ENCODE measurements at regions not wholly inside any gene's neighbourhood (a gene's known extent, or its start where the extent isn't known, plus 50 kb on each side); places are given as distances from the start of the nearest gene placed in this dataset.

DNA sequence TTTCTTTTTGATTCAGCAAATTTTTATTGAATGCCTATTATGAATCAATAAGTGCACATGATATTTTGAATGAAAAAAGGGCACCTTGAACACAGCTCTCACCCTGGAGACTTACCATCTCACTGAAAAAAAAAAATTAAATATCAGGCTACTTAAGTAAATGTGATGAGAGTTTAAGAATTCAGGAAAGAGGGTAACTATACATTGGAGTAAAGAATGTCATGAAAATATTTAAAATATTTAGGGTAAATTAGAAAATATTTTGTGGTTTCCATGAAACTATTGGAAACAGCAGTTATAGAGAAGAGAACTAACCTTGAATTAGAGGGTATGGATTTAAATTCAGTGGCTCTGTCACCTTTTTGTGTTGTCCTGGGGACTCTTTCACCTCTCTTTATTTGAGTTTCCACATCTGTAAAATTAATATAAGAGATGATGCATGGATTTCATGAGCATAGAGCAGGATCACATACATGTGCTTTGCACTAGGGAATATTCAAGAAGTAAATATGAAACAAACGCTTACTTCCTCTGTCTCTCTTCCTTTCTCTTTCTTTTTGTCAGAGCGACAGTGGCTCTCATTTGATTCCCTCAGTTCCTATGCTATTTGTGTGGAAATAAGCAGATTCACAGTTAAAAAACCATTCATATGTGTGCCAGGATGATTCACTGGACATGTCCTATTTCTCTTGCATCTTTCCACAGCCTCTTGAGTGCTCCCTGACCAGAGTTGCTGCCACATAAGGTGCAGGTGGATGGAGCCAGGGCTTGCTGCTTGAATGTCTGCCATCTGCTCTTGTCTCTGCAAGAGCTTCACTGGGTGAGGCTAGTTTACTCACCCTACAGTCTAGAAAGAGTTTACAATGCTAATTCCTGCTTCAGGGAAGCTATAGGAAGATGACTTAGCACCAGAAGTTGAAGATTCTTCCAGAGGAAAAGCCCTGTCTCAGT is 533.1 kb downstream of the ETS1 start:
- in situ Hi-C loops (cut with MboI; ENCODE audit: low sequenced_read_pairs), result no loop called here

DNA sequence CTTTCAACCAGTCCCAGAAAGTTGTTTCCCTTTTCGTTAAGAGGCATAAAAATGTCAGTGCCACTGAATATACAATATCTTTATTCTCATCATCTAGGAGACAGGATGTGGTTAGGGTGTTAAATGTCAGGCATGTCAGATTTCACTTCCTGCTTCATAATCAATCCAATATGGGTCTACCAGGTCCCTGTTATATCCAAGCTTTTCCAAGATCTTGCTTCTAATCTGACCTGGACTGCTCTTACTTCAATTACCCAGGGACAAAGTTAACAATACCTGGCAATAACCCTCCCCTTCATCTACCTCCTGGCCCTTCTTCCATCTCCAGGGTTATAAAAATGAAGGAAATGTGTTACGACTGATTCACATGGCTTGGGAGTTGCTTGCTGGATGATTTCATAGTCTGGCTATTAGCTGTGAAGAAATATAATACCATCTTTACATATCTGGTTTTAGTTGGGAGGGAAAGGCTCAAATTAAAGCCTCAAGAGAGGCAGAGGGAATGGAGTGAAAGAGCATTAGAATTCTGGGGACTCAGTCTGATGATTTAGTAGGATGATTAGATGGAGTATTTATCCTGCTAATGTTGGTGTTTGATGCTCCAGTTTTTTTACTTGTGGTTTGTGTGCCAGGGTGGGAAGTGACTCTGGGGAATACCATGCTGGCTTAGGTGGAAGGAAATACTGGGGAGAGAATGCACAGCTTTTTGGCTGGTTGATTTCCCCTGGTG is 534.3 kb downstream of the ETS1 start:
- in situ Hi-C loops (cut with MboI; ENCODE audit: low sequenced_read_pairs), result no loop called here

GRCh38 chr11:128048121-128048520 is 539.2 kb downstream of the ETS1 start:
- in situ Hi-C loops (cut with MboI; ENCODE audit: low sequenced_read_pairs), result loop anchor here (25.0 kb wide), 3 partner anchors 239 to 789 kb away; no protein-coding TSS in a partner anchor

GRCh38 chr11:128047026-128047425 is 540.3 kb downstream of the ETS1 start:
- in situ Hi-C loops (cut with MboI; ENCODE audit: low sequenced_read_pairs), result loop anchor here (25.0 kb wide), 3 partner anchors 240 to 790 kb away; no protein-coding TSS in a partner anchor

DNA sequence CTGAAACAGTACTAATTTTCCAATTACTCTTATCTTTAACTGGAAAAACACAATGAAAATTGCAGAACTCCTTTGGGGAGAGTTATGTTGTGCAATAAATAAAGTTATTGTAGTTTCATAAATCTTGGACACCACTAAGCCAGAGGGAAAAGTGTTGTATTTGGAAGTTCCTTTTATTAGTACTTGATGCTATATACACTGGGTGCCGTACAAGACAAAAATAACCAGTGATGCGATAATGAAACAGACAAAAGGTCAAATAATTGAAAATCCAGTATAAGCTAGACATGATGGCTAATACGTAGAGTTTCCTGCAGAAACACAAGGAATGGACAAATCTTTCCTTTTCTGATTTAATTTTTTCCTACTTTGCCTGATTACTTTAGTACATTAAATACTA is 541.1 kb downstream of the ETS1 start:
- in situ Hi-C loops (cut with MboI; ENCODE audit: low sequenced_read_pairs), result loop anchor here (25.0 kb wide), 3 partner anchors 241 to 791 kb away; no protein-coding TSS in a partner anchor

DNA sequence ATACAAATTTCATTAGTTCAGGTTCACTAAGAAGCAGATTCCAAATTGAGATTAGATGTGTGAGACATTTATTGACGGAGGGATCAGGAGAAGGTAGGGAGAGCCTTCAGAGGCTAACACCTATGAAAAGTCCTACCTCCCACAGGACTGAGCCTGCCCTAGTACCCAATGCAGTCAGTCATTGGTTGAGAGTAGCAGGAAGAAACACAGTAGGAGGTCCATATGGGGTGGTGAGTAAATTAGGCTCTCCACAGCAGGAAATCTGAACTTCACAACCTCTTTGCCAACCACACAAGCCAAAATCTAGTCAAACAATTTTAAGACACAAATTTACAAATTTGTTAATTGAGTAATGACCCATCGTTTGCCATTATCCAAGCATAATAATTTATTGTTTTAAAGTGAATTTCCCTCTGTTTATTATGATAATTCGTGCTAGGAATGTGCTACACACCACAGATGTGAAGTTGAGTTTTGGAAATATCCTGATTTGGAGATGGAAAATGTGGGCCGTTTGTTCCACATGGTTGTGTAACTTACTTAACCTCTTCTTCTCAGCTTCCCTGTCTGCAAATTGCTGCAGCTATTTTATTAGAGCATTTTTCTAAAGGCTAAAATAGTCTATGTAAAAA is 542.1 kb downstream of the ETS1 start:
- in situ Hi-C loops (cut with MboI; ENCODE audit: low sequenced_read_pairs), result loop anchor here (25.0 kb wide), 3 partner anchors 242 to 792 kb away; no protein-coding TSS in a partner anchor

GRCh38 chr11:128042290-128042751 is 545.0 kb downstream of the ETS1 start:
- in situ Hi-C loops (cut with MboI; ENCODE audit: low sequenced_read_pairs), result loop anchor here (25.0 kb wide), 3 partner anchors 245 to 795 kb away; no protein-coding TSS in a partner anchor

DNA sequence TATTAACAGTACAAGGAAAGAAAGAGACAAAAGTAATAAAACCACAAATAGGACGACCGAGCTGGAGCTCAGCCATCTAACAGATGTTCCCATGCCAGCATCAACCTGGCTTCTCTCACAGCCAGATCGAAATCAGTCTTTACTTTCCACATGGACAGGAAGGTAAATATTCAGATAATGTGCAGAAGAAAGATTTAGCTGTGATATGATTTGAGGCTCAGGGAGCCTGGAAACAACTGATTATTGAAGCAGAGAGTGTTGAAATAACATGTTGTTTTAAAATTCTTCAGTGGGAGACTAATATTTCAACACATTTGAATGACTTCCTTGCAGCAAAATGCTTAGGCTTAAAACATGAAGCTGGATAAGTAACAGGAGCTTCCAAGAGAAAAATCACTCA is 546.8 kb downstream of the ETS1 start:
- in situ Hi-C loops (cut with MboI; ENCODE audit: low sequenced_read_pairs), result loop anchor here (25.0 kb wide), 3 partner anchors 247 to 797 kb away; no protein-coding TSS in a partner anchor

- in situ Hi-C loops (cut with MboI; ENCODE audit: low sequenced_read_pairs), result loop anchor here (10.0 to 25.0 kb wide), 4 partner anchors 125 to 798 kb away; no protein-coding TSS in a partner anchor
These were observed 548.0 kb downstream of the ETS1 start for GRCh38 chr11:128039140-128040021.

- in situ Hi-C loops (cut with MboI; ENCODE audit: low sequenced_read_pairs), result loop anchor here (10.0 to 25.0 kb wide), 4 partner anchors 128 to 801 kb away; no protein-coding TSS in a partner anchor
These were observed 550.7 kb downstream of the ETS1 start for GRCh38 chr11:128036556-128037093.

DNA sequence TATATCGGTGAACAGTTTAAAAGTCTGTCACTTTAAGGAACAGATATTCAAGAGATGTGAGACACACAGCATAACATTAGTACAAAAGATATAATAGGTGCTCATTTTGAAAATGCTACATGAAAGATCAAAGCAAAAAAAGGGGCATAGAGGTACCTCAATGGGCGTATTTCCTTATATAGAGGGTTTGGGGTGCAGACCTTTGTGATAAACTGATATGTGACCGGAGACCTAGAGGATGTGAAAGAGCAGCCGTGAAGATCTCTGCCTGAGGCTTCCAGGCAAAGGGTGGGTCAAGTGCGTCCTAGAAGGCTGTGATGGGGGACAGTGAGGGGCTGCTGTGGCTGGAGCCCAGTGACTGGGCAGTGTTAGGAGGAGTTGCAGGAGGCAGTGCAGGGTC is 551.4 kb downstream of the ETS1 start:
- in situ Hi-C loops (cut with MboI; ENCODE audit: low sequenced_read_pairs), result loop anchor here (10.0 to 25.0 kb wide), 4 partner anchors 129 to 801 kb away; no protein-coding TSS in a partner anchor

DNA sequence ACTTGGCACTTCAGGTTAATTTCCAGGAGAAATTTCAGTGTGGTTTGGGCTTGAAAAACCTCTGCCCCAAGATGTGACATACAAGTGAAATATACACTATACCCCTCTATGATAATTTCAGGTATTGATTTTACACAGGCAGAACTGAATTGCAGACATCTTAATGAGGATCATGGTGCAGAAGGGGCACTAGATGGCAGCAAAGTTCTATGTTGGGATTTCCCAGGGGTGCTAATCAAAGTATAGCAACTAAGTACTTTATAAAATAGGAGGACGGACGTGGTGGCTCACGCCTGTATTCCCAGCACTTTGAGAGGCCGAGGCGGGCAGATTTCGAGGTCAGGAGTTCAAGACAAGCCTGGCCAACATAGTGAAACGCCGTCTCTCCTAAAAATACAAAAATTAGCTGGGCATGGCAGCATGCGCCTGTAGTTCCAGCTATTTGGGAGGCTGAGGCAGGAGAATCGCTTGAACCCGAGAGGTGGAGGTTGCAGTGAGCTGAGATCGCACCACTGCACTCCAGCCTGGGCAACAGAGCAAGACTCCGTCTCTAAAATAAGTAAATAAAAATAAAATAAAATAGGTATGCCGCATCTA is 555.7 kb downstream of the ETS1 start:
- in situ Hi-C loops (cut with MboI; ENCODE audit: low sequenced_read_pairs), result loop anchor here (10.0 to 25.0 kb wide), 4 partner anchors 133 to 806 kb away; no protein-coding TSS in a partner anchor

DNA sequence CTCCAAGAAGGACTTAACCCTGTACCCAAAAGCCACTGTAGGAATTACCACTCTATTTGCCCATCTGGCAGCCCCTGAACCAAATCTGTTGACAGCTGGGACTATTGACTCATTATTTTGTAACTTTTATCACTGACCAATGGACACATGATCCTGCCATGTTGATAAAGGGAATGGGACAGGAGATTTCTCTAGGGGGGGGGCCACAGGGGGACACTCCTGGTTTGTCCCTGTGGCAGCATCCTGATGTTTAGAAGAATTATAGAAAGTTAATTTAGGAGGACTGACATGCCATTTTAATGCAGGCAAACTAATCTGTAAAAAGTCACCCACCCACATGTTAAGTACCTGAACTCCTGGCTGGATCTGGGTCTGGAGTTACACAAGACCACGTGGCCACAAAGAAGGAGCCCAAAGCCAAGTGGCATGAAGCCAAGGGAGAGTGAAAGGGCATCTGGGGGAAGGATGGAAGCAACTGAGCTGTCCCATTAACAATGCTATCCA is 558.1 kb downstream of the ETS1 start:
- in situ Hi-C loops (cut with MboI; ENCODE audit: low sequenced_read_pairs), result loop anchor here (25.0 kb wide), 3 partner anchors 258 to 808 kb away; no protein-coding TSS in a partner anchor

GRCh38 chr11:128026596-128026995 is 560.8 kb downstream of the ETS1 start:
- in situ Hi-C loops (cut with MboI; ENCODE audit: low sequenced_read_pairs), result loop anchor here (25.0 kb wide), 3 partner anchors 261 to 811 kb away; no protein-coding TSS in a partner anchor

GRCh38 chr11:128022761-128023160 is 564.6 kb downstream of the ETS1 start:
- in situ Hi-C loops (cut with MboI; ENCODE audit: low sequenced_read_pairs), result no loop called here

- in situ Hi-C loops (cut with MboI; ENCODE audit: low sequenced_read_pairs), result no loop called here
These were observed 565.4 kb downstream of the ETS1 start for GRCh38 chr11:128022007-128022368.

- in situ Hi-C loops (cut with MboI; ENCODE audit: low sequenced_read_pairs), result no loop called here
These were observed 565.9 kb downstream of the ETS1 start for GRCh38 chr11:128021349-128022006.

- in situ Hi-C loops (cut with MboI; ENCODE audit: low sequenced_read_pairs), result no loop called here
These were observed 568.7 kb downstream of the ETS1 start for GRCh38 chr11:128018692-128019091.

Data from HL-60/S4 (cell line).